Fibroblast of skin of right quadriceps (primary cell): ENCODE measurements at regions not wholly inside any gene's neighbourhood (a gene's known extent, or its start where the extent isn't known, plus 50 kb on each side); places are given as distances from the start of the nearest gene placed in this dataset.

Experiments used
- DNase-seq: peaks from one replicate; pipeline ENCODE4 v3.0.0-alpha.2; 2013

DNA sequence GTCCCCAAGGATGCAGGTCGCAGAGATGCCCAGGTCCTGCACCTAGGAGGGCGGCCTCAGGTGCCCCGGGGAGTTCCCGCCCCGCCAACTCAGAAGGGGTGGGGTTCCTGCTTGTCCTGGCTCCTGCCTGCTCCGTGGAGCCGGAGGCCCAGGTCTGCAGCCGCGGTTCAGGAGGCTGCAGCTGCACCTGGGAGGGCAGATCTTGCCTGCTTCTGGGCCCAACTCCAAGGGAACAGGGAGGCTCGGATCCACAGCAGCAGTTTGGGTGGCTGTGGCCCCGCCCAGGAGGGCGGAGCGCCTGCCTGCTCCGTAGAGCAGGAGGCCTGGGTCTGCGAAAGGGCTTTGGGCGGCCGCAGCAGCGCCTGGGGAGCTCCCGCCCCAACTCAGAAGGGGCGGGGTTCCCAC, 108.2 kb upstream of the EGR2 start:
- DNase-seq: no peak

DNA sequence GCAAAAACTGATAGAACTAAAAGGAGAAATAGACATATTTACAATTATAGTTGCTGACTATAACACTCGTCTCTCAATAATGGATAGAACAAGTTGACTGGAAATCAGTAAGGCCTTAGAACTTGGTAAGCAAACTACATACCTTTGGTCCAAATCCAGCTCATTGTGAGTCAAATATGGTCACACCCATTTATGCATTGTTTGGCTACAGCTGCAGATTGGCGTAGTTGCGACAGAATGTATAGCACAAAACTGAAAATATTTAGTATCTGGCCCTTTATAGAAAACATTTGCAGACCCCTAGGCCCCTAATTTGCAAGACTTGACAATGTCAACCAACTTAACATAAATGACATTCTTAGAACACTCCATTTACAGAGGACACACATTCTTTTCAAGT, 103.6 kb upstream of the EGR2 start:
- DNase-seq: peak; percentile 17

- DNase-seq: no peak
These were observed 101.5 kb upstream of the EGR2 start for GRCh38 chr10:62917475-62918238.

GRCh38 chr10:62916141-62916603, 100.0 kb upstream of the EGR2 start:
- peak; percentile 80 for DNase-seq

GRCh38 chr10:62915158-62915557, 99.0 kb upstream of the EGR2 start:
- DNase-seq: no peak

- DNase-seq: no peak
These were observed 95.9 kb upstream of the EGR2 start for GRCh38 chr10:62912086-62912485.

DNA sequence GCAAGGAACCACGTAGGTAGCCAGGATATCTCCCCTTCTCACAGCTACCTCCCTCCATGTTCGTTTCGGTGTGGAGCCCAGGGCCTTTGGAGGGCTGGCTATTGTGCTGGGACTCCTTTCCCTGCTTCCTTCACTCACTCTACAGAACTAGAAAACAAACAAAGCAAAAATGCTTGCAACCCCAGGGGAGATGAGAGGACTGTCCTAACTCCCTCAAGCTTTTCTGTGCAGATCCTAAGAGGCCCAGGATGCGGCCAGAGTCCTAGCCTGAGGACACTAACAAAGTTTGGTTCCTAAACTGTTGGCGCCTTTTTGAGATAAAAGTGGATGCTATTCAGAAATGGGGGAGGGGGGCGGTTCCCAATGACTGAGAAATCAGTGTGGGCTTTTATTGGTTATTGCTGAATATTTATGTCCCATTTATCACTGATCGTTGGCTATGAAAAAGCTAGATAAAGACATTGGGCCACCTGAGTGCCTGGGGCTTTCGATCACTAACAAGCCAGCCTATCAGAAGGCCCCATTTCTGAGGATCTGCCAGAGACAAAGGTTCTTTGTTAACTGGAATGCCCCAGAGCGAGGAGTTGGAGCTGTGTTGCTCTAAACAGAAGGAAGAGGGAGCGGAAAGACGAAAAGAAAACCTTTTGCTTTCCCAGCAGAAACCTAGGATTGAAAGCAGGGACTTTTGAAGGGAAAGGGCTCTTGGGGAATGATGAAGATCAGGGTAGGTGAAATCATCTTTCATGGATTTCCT, 95.2 kb upstream of the EGR2 start:
- DNase-seq: no peak

DNA sequence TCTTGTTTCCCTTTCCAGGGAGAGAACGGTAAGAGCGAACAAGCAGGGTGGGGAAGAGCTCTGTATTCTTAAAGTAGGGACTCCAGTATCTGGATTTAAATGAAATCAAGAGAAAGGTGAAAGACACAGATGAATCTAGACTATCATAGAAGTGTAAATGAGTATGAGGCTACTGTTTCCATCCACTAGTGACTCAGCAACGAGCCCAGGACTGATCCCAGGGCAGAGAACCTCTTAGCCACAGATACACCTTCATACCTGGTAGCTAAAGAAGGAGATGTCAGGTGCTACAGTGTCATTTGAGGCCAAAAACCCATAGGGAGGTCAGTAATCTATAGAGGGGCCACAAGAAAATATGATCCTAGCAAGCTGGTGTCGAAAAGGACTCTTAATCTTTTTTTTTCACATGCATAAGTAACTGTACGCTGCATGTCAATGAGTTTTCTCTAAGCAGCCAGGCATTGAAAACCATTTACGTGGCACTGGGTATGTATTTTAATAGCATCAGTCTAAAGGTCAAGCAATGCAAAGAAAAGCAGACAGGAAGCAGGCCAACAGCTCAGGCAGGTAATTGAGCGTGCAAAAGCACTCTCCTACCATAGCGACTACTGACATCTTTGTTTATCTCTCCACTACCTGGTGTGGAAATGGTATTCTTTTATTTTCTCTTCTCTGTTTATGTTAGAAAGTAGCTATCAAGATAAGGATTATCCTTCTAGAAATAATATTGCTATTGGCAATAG, 91.5 kb upstream of the EGR2 start:
- no peak for DNase-seq

- no peak for DNase-seq
These were observed 88.2 kb upstream of the EGR2 start for GRCh38 chr10:62904281-62904875.

DNA sequence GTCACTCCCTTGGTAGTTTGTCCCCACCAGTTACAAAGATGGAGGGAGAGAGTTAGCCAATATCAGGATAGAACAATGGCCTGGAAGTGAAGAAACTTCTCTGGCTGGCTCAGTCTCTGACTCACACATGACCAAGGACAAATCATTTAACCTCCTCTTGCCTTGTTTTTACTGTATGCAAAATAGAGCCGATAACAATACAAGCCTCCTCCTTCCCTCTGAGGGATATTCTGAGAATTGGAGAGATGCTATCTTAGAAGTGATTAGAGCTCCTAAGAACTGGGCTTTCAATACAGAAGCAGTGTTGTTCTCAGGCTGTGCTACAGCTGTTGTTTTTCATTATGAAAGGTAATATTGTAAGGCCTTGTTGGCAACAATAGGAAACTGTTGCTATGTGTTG, 87.7 kb upstream of the EGR2 start:
- no peak for DNase-seq

- no peak for DNase-seq
These were observed 84.8 kb upstream of the EGR2 start for GRCh38 chr10:62900829-62901571.

GRCh38 chr10:62899311-62899710, 83.1 kb upstream of the EGR2 start:
- no peak for DNase-seq

DNA sequence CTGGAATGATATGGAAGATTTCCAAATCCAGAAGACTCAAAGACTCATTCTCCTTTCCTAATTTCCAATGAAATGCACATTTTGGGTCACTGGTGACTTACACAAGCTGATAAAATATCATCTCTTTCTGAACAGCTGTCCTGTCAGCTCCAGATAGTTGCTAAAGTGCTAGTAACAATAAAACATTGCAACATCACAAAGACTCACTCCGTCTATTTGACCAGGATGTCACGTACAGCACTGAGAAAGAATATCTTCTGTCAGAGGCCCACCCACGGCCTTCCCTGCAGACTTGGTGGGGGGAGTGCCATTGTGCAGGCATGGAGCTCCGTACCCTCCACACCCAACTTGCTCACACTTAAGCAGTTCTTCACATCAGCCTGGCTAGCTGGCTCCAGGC, 78.9 kb upstream of the EGR2 start:
- DNase-seq: peak; percentile 35

DNA sequence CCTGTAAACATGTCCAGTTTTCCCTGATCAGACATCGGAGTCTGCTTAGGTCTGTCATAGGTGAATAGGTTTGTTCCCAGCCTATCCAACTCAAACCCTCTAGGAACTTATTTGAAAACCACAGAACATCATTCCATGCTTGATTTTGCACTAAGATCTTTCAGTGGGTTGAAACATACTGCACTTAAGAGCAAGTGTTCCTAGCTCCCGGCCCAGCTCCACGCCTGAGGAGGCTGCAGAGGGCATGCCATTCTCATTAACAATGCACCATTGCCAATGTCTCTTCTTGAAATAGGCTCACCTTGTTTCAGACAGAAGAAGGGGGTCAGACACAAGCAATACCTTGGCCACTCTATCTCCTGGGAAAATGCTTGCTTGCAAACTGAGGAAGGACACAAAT, 78.0 kb upstream of the EGR2 start:
- DNase-seq: no peak

GRCh38 chr10:62893036-62893435, 76.9 kb upstream of the EGR2 start:
- no peak for DNase-seq

- DNase-seq: no peak
These were observed 74.2 kb upstream of the EGR2 start for GRCh38 chr10:62890395-62890794.

- DNase-seq: no peak
These were observed 71.5 kb upstream of the EGR2 start for GRCh38 chr10:62887642-62888041.

DNA sequence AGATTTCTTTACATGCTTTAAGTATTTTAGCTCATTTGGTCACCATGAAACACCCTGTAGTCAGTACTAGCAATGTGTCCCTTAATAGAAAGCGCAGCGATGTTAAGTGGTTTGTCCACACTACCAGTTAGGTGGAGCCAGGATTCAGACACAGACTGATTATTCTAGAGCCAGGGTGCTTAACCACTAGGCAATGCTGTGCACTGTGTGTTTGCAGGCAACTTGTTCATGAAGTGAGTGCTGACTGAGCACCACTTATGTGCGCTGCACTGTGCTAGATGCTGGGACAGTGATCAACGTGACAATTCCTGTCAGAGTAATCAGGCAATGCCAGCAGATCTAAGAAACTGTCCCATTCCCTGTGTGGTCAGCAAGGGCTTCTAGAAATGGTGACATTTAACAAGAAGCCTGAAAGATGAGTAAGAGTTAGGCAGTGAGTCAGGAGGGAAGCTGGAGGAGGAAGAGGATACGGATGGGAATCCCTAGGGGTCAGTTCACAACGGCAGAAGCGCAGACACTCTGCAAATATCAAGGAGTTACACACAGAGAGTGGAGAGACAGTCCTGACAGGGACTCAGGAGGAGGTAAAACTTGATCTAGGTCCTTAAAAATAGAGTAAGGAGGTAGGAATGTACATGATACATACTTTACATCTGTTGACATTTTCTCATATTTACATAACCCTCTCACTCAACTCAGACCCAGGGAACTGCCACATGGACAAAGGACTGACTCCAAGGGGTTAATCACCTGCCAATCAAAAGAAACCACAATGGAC, 69.7 kb upstream of the EGR2 start:
- DNase-seq: peak; percentile 62

DNA sequence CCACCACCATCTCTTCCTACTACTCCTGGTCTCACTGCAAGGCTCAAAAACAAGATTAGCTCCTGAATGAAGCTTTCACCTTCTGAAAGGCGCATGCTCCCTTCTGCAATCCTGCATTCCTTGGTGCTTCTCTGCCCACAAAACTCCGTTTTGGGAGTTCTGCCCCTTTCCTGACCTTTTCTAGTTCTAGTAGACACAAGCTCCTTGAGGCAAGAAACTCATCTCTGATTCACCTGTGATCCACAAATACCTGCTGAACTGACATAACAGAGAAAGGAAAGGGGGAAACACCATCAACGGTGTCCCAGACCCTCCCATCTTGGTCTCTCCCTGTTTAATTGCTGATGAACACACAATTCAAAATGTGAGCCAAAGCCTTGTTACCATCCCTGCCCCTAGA, 64.0 kb upstream of the EGR2 start:
- DNase-seq: no peak

- no peak for DNase-seq
These were observed 57.7 kb upstream of the EGR2 start for GRCh38 chr10:62873866-62874265.

DNA sequence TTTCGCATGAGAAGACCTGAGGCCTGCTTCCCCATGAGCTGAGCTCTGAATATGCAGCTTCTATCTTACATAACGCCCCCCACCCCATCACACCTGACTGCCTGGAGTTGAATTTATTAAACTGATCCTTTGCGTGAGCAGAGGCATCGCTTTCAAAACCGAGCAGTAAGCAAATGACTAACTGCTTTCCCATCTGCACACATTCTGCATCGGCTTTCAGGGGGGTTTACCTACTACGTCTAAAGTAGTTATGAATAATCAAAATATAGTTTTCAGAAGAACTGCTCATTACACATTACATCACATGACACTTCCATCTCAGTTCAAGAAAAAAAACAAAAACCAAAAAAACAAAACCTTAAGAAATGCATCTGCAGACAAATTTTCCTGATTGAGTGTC, 54.7 kb upstream of the EGR2 start:
- DNase-seq: no peak

DNA sequence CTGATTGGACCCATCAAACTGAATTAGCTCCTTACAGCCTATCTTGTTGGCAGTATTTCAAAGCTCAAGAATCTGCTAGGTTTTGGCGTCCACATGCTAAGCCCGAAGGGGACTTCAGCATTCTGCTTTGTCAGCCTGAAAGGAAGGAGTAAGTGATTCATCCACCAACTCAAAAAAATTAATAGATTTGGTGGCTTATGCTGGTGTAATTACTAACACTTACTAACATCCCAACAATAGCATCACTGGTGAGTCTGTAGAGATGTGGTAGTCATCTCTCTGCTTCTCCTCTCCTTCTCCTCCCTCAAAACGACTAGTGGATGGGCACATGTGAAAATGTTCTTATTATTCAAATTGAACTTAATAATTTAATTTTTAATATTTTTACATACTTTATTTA, 53.8 kb upstream of the EGR2 start:
- peak; percentile 8 for DNase-seq
